Activated CD4-positive, CD25-positive, alpha-beta regulatory T cell treated with anti-CD3 and anti-CD28 coated beads, Interleukin-2, amount 50 U/mL, for 72 hours (primary cell): ENCODE measurements at regions not wholly inside any gene's neighbourhood (a gene's known extent, or its start where the extent isn't known, plus 50 kb on each side); places are given as distances from the start of the nearest gene placed in this dataset.
"Not testable (repeated sequence)": the region's sequence is repeated elsewhere in the genome, so short reads cannot be mapped to it uniquely, and the experiment has no call there.

ENCODE experiments used
- DNase-seq: peaks from one replicate; pipeline ENCODE4 v3.0.0; 2021

GRCh38 chr22:49522582-49523373, 304.9 kb downstream of the BRD1 start:
- DNase-seq, result no peak

- DNase-seq, result no peak
These were observed 305.9 kb downstream of the BRD1 start for GRCh38 chr22:49521787-49522224.

- no peak for DNase-seq
These were observed 308.4 kb downstream of the BRD1 start for GRCh38 chr22:49519117-49519737.

- no peak for DNase-seq
These were observed 309.2 kb downstream of the BRD1 start for GRCh38 chr22:49518436-49518970.

GRCh38 chr22:49517667-49518185, 309.9 kb downstream of the BRD1 start:
- DNase-seq, result no peak

GRCh38 chr22:49517211-49517610, 310.5 kb downstream of the BRD1 start:
- DNase-seq, result no peak

GRCh38 chr22:49515475-49515874, 312.2 kb downstream of the BRD1 start:
- DNase-seq, result no peak

GRCh38 chr22:49514641-49515040, 313.0 kb downstream of the BRD1 start:
- DNase-seq, result no peak

GRCh38 chr22:49514211-49514610, 313.5 kb downstream of the BRD1 start:
- DNase-seq, result no peak

GRCh38 chr22:49513358-49513851, 314.3 kb downstream of the BRD1 start:
- DNase-seq, result no peak

- no peak for DNase-seq
These were observed 315.0 kb downstream of the BRD1 start for GRCh38 chr22:49512487-49513165.

GRCh38 chr22:49511393-49512189, 316.1 kb downstream of the BRD1 start:
- not testable (repeated sequence) for DNase-seq

- DNase-seq, result no peak
These were observed 317.0 kb downstream of the BRD1 start for GRCh38 chr22:49510718-49511117.

GRCh38 chr22:49509016-49509415, 318.7 kb downstream of the BRD1 start:
- DNase-seq, result no peak

- DNase-seq, result no peak
These were observed 319.1 kb downstream of the BRD1 start for GRCh38 chr22:49508561-49508960.

GRCh38 chr22:49507607-49508292, 319.9 kb downstream of the BRD1 start:
- DNase-seq, result no peak

GRCh38 chr22:49506010-49506400, 321.7 kb downstream of the BRD1 start:
- DNase-seq, result no peak

- no peak for DNase-seq
These were observed 322.2 kb downstream of the BRD1 start for GRCh38 chr22:49505337-49506009.

GRCh38 chr22:49503896-49504521, 323.7 kb downstream of the BRD1 start:
- no peak for DNase-seq

GRCh38 chr22:49503321-49503720, 324.4 kb downstream of the BRD1 start:
- no peak for DNase-seq
